K562 (cell line): ENCODE measurements at regions not wholly inside any gene's neighbourhood (a gene's known extent, or its start where the extent isn't known, plus 50 kb on each side); places are given as distances from the start of the nearest gene placed in this dataset.

Source experiments
- ATAC-seq: fragments of 200-7000 bp; cut with Tn5 transposase; 3 replicates; pipeline ENCODE4 v1.9.1; 2020; ENCODE audit warnings: moderate library complexity
- BruUV-seq: library from RNA; stranded (reverse); fragments of 400-500 nt; replicated peaks from 2 replicates; lab custom pipeline; 2021; lab: Mats Ljungman, UMichigan
- CTCF ChIA-PET: fragments of 300-600 bp; formaldehyde crosslinking; extraction: SDS; loops from one replicate; lab custom pipeline; 2021; ENCODE audit warnings: low intra/inter-chr PET ratio; lab: Yijun Ruan, JAX
- POLR2A ChIA-PET: fragments of 300-600, 350-650 bp; sonication (Branson Sonifier 250); formaldehyde crosslinking; extraction: SDS; loops from one replicate; lab custom pipeline; 2021; ENCODE audit warnings: antibody characterized with exemption, inconsistent platforms; lab: Yijun Ruan, JAX
- DNase-seq, 4 experiments: peaks; one replicate each; pipeline versions ENCODE4 v3.0.0 to v3.0.0-alpha.2; 2011 to 2018; ENCODE audit warnings: low spot score in 3 of 4, mixed read lengths in 3 of 4; ENCODE audit errors: extremely low read depth in 1 of 4
- FAIRE-seq: peaks from 2 replicates; lab custom pipeline; 2011; peaks lifted over from hg19 to GRCh38; lab: Jason Lieb, UNC
- H2AFZ ChIP-seq: 2 replicates; pipeline ENCODE4 v1.6.0; 2011; ENCODE audit warnings: low read depth, low read length, control low read depth, inconsistent platforms
- H3K27ac ChIP-seq: fragments of 200-600 bp; 3 replicates; pipeline ENCODE4 v1.8.0; 2011; ENCODE audit warnings: low read depth, mild to moderate bottlenecking, control low read depth, inconsistent platforms, low read length, moderate library complexity, mixed read lengths; ENCODE audit errors: extremely low read depth
- H3K27me3 ChIP-seq, 2 experiments: fragments of 300-600 bp in 1 of 2; 2 replicates in 1 of 2; 3 replicates in 1 of 2; pipeline versions ENCODE4 v1.6.0 to v1.8.0; 2011; ENCODE audit warnings: inconsistent platforms in 2 of 2, low read length in 2 of 2, mild to moderate bottlenecking in 1 of 2, mixed read lengths in 1 of 2, moderate library complexity in 1 of 2; ENCODE audit not compliant: control insufficient read depth in 2 of 2, insufficient read depth in 2 of 2
- H3K36me3 ChIP-seq: fragments of 300-600 bp; 3 replicates; pipeline ENCODE4 v1.8.0; 2011; ENCODE audit warnings: mild to moderate bottlenecking, low read length, inconsistent platforms; ENCODE audit not compliant: control insufficient read depth, insufficient read depth
- H3K4me1 ChIP-seq, 2 experiments: fragments of 200-600 bp in 1 of 2; replicated peaks in 1 of 2; 2 replicates in 1 of 2; 3 replicates in 1 of 2; pipeline versions ENCODE4 v1.5.1 to v1.8.0; 2011; ENCODE audit warnings: inconsistent platforms in 2 of 2, low read length in 2 of 2, mild to moderate bottlenecking in 1 of 2, mixed read lengths in 1 of 2, moderate library complexity in 1 of 2; ENCODE audit not compliant: control insufficient read depth in 2 of 2, insufficient read depth in 2 of 2
- H3K4me2 ChIP-seq: 2 replicates; pipeline ENCODE4 v1.6.1; 2011; ENCODE audit warnings: low read length, control low read depth, inconsistent platforms, mixed read lengths; ENCODE audit not compliant: insufficient read depth
- H3K4me3 ChIP-seq: fragments of 200-600 bp; sonication (generic), shearing (Covaris generic); 2 replicates; pipeline ENCODE4 v1.5.1; 2016; ENCODE audit warnings: control low read depth, inconsistent platforms
- H3K79me2 ChIP-seq: fragments of 200-600 bp; 3 replicates; pipeline ENCODE4 v1.8.0; 2011; ENCODE audit warnings: low read length, inconsistent platforms; ENCODE audit not compliant: control insufficient read depth, insufficient read depth
- H3K9ac ChIP-seq, 2 experiments: 2 replicates each; pipeline versions ENCODE4 v1.6.0 to v1.6.1; 2011; ENCODE audit warnings: low read depth in 2 of 2, low read length in 2 of 2, control low read depth in 1 of 2, inconsistent platforms in 1 of 2, mild to moderate bottlenecking in 1 of 2, mixed read lengths in 1 of 2; ENCODE audit not compliant: insufficient read depth in 1 of 2
- H3K9me1 ChIP-seq: one replicate; pipeline ENCODE4 v1.6.0; 2011; ENCODE audit warnings: inconsistent platforms, mild to moderate bottlenecking, low read length, moderate library complexity; ENCODE audit not compliant: control insufficient read depth, insufficient read depth
- H3K9me3 ChIP-seq: replicated peaks from 2 replicates; pipeline ENCODE4 v1.5.1; 2011; ENCODE audit warnings: low read depth, low read length, inconsistent platforms; ENCODE audit not compliant: control insufficient read depth, insufficient read depth
- H4K20me1 ChIP-seq: replicated peaks from 2 replicates; pipeline ENCODE4 v1.6.1; 2011; ENCODE audit warnings: low read length, inconsistent platforms, mixed read lengths; ENCODE audit not compliant: control insufficient read depth, insufficient read depth
- FUS ChIP-seq: fragments of 200-400 bp; formaldehyde crosslinking; optimal IDR thresholded peaks from 2 replicates; pipeline ENCODE3; 2017; ENCODE audit warnings: low read depth, low read length
- HDAC2 ChIP-seq: fragments of 450-650 bp; IDR thresholded peaks from 2 replicates; pipeline ENCODE4 v1.6.1; 2016; ENCODE audit warnings: mild to moderate bottlenecking
- RBM25 ChIP-seq: fragments of 200-400 bp; formaldehyde crosslinking; IDR thresholded peaks from 2 replicates; pipeline ENCODE4 v1.6.1; 2018; ENCODE audit warnings: low read length, low read depth, moderate library complexity; ENCODE audit not compliant: severe bottlenecking
- ZFX ChIP-seq: sonication (generic); formaldehyde crosslinking; IDR thresholded peaks from 2 replicates; pipeline ENCODE4 v1.8.0; 2022; ENCODE audit warnings: mild to moderate bottlenecking, missing genetic modification reagents, moderate library complexity
- ZNF668 ChIP-seq: fragments of 250-450 bp; sonication (Bioruptor Pico); IDR thresholded peaks from 2 replicates; pipeline ENCODE4 v1.8.0; 2022; ENCODE audit warnings: mild to moderate bottlenecking, inconsistent platforms
- WGBS: fragments of 100-300 bp; shearing (Covaris generic); methylation state at CpG from one replicate; pipeline ENCODE4 v1.1.6; 2016; ENCODE audit warnings: low coverage, mixed read lengths; ENCODE audit not compliant: insufficient coverage; ENCODE audit errors: missing lambda C conversion rate; 5-methylcytosine and 5-hydroxymethylcytosine counted together
- in situ Hi-C: fragments of 300-500 bp; cut with MboI; formaldehyde crosslinking; loops from 4 replicates; pipeline ENCODE4 v1.15.0; 2018; ENCODE audit warnings: inconsistent platforms, mixed read lengths
- intact Hi-C: fragments of 100-400 bp; cut with micrococcal nuclease; formaldehyde crosslinking; loops from 2 replicates; pipeline ENCODE4 v1.14.2; 2022
- TF ChIP-seq, protein P1 (sequence below): sonication (generic); formaldehyde crosslinking; IDR thresholded peaks from 2 replicates; pipeline ENCODE4 v1.8.0; 2022; ENCODE audit warnings: mild to moderate bottlenecking, missing genetic modification reagents

DNA sequence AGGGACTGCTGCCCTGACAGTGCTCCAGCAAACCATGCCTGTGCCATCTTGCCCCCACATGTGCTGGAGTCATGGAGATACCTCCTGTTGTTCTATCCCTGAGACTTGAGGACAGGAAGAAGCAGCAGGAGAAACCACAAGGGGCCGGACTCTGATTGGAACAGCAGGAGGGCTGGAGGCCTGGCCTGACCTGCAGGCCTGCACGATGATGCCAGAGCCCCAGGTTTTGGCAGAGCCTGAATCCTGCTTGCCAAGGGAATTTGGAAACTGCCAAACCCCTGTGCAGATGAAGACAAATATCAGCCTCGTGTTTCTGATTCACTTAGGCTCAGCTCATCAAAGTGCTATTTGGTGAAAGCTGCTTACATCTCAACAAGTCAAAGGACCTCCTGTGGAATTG, 177.6 kb downstream of the MAFB start (continued):
- no peak for TF ChIP-seq HDAC2
- TF ChIP-seq ZNF668: no peak
- TF ChIP-seq ZFX: no peak

DNA sequence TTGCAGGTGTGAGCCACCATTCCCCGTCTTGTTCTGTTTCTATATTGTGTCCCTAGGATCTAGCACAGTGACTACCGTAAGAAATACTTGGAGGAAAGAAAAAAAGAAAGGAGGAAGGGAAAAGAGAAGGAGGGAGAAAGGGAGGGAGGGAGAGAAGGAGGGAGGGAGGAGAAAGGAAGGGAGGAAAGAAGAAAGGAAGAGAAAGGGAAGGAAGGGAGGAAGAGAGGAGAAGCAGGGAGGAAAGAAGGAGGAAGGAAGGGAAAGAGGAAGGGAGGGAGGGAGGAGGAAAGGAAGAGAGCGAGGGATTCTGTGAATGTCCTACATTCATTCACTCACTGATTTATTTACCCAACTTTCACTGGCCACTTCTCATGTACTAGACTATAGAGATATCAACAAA, 178.4 kb downstream of the MAFB start:
- ATAC-seq (no peak), FAIRE-seq (no peak), DNase-seq (no peak)
- Histone ChIP-seq H3K4me1 (peaks cover 0 to 4% of the 10 kb centered on the region in 2 experiments; a peak in 2 of 5 replicates), H3K27me3 (peaks cover 0 to 9% of the 10 kb centered on the region in 2 experiments; a peak in 2 of 5 replicates), H3K4me2 (no peak overlapping the region), H3K79me2 (no peaks in the 10 kb centered on the region), H2AFZ (no peak overlapping the region), H3K4me3 (no peak overlapping the region), H3K27ac (no peak overlapping the region), H4K20me1 (no peaks in the 10 kb centered on the region), H3K9ac (no peak overlapping the region), H3K36me3 (no peaks in the 10 kb centered on the region), H3K9me3 (no peaks in the 10 kb centered on the region), H3K9me1 (no peaks in the 10 kb centered on the region)
- no TSS peak for BruUV-seq
- ChIA-PET CTCF (no interaction called here), POLR2A (no interaction called here)
- TF ChIP-seq, protein P1, sequence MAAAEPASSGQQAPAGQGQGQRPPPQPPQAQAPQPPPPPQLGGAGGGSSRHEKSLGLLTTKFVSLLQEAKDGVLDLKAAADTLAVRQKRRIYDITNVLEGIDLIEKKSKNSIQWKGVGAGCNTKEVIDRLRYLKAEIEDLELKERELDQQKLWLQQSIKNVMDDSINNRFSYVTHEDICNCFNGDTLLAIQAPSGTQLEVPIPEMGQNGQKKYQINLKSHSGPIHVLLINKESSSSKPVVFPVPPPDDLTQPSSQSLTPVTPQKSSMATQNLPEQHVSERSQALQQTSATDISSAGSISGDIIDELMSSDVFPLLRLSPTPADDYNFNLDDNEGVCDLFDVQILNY (CRISPR knock-in tag): no peak
- TF ChIP-seq RBM25: no peak
- TF ChIP-seq FUS: no peak
- intact Hi-C loops: no loop called here
- WGBS: 9% methylated on average over 2 of the region's 3 CpGs
- in situ Hi-C loops: no loop called here
